ENCODE measurements at regions not wholly inside any gene's neighbourhood (a gene's known extent, or its start where the extent isn't known, plus 50 kb on each side); places are given as distances from the start of the nearest gene placed in this dataset.

DNA sequence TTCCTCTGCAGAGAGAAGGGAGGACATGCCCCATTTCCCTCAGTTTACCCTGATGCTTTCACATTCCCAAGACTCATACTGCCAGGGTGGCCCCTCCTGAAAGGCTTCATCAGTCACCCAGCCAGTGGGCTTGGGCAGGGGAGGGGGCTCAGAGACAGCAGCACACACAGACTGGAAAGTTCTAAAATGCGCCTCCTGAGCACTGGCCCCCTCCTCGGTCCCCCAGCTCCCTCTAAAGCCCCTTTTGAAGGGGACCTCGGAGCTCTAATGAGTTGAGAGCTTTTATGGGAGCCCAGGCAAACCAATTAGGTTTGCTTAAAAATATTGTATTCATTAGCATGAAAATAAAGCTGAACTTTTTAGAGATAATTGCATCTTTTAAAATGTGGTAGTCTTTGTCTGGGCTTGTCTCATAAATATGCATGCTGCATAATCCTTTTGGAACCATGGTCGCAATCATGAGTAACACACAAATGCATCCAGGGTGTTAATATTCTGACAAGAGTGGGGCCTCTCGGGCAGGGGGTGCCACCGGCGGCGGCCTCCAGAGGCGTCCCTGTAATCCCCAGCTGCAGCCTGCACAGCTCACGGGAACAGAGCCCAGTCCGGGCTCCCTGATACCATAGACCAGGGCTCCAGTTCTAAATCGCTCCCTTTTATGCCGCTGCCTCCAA lies 78.5 kb downstream of the RPLP1 start:
- DNase-seq (ENCODE audit: low read depth in 2 of 2), result no peak

DNA sequence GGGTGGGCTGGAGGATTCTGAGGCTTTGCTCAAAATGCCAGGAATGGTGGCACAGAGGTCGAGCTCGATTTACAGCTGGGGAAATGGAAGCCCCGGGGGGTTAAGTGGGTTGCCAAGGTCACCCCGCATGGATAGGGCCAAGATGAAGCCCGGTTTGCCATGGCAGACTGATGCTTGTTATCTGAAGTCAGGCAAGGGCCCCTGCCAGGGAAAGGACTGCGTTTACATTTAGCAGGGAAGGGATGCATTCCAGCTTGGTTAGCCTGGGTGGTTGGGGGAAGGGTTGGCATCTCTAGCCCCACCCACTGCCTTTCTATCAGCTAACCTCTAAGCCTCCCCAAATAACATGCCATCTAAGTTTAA lies 79.0 kb downstream of the RPLP1 start:
- DNase-seq (ENCODE audit: low read depth in 2 of 2), result no peak

DNA sequence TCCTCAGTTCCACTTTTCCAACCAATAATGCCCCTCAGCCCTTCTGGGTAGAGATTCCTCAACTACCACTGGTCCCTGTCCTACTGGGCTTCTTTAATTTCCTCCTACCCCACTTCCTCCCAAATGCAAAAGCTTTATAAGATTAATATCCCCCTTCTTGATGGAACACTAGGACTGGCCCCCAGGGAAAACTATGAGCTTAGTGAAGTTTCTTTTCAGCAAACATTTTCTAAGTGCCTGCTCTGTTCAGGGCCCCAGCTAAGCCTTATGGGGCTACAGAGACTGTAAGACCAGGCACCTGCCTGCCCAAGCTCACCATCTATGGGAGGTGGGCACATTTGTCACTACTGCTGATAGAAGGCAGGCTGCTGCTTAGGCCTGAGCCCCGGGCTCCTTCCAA lies 79.4 kb downstream of the RPLP1 start:
- no peak for DNase-seq (ENCODE audit: low read depth in 2 of 2)

DNA sequence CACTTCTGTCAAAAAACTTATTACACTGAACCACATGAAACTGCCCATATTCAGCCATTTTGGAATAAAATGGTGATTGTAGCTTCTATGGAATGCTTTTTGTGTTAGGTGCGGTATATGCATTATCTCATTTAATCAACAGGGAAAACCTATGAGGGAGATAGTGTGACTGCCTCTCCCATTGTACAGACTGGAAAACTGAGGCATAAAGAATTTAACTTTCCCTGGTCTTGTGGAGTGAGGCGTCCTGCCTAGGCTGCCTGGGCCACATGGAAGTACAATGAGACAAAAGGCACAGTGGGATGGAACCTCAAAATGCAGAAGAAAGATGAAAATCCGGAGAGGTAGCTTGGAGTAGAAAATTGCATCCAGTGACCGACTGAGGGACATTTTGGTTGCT lies 80.2 kb downstream of the RPLP1 start:
- DNase-seq (ENCODE audit: low read depth in 2 of 2), result no peak

DNA sequence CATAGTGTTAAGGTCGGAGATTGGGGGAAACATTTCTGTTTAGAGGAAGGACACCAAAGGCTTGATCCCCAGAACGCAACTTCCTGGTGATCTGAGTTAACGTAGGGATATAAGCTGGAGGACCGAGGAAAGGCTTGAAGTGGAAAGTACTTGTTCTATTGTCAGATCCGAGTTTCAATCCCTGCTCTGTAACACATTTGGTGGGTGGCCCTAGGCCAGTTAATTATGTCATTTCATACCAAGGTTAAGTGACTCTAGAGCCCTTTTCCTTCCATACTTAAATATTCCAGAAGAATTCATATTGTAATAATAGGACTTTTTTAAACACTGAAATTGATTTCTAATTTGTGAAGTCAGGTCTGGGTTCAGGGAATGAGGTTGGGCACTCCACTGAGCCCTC lies 80.9 kb downstream of the RPLP1 start:
- no peak for DNase-seq (ENCODE audit: low read depth in 2 of 2)

DNA sequence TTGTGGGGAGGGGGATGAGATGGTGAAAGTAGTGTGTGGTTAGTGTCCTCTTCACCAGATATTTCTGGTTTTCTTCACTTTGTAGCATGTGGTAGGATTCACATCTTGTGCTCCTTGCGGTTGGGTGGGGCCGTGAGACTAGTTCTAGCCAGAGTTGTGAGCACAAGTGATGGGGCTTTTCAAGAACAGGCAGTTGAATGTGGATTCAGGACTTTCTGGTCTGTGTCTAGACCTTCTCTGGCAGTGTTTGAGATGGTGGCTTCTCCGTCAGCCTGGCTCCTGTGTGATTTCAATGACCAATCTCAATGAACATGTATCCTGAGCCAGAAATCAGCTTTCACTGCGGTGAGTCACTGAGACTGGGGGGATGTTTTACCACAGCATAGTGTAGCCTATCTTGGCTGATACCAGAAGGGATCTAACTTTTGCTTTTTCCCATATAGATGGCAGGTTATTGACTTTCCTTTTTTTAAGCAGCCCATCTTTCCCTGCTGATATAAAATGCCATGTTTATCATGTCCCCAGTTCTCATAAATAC lies 82.6 kb downstream of the RPLP1 start:
- DNase-seq (ENCODE audit: low read depth in 2 of 2), result no peak

DNA sequence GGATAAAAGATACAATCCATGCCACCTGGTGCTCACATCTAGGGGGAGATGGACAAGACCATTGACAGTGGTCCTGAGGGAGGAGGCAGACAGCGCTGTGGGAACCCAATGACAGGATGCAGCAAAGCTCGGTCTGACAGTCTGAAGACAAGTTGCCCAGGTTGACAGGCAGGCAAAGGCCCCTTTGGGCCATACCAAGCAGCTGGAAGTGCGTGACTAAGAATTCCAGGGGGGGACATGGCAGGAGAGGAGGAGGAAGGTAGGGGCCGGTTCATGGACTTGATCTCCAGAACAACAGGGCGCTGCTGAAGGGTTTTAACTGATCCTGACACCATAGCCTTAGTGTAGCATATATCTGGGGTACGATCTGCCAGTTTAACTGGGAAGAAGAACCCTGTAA lies 83.4 kb downstream of the RPLP1 start:
- DNase-seq (ENCODE audit: low read depth in 2 of 2), result no peak

DNA sequence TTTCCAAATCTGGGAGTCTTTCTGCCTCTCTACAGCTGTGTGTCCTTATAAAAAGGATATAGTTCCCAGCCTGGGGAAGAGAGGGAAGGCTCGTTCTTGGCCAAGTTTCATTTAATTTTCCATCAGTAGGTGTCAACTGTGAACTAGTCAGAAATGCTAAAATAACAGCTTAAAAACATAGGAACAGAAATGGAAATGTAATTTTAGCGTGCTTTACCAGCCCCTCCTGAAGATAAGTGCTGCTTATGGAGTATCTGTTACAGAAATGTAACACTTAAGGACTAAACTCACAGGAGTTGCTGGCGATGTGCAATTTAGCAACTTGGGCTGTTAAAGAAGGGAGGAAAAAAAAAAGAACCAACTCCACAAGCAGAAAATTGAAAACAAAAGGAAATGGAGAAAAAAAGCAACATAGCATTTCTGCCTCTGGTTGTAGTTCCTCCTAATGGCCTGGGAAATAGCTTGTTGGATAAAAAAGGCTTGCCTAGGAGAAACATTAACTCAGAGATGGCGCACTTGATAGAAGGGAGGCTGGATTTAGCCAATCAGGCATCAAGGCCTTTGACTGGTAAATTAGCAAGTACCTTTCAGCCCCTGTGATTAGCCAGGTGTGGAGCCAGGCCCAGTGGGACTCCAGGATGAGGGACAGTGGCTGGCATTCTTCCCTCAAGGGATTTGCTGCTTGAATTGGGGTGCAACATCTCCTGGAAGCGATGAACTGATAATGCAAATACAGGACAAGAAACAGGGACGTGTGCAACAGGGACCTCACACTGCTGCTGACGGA lies 84.3 kb downstream of the RPLP1 start:
- DNase-seq (ENCODE audit: low read depth in 2 of 2), result no peak

DNA sequence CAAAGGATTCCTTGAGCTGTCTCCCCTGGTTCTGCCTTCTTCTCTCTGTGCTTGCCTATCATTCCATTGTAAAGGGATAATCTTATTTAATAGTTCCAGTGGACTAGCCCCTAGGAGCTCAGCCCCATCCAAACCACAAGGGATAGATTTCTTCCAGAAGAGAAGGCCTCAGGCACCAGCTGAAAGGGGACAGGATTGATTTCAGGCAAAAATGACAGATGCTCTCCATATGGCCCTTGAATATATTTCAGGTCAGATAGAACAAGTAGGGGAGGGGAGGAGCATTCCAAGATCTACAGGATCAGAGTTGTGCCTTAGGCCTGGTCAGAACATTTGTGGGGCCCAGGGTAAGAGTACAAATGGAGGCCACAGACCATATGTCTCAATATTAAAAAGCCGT lies 85.3 kb downstream of the RPLP1 start:
- no peak for DNase-seq (ENCODE audit: low read depth in 2 of 2)

DNA sequence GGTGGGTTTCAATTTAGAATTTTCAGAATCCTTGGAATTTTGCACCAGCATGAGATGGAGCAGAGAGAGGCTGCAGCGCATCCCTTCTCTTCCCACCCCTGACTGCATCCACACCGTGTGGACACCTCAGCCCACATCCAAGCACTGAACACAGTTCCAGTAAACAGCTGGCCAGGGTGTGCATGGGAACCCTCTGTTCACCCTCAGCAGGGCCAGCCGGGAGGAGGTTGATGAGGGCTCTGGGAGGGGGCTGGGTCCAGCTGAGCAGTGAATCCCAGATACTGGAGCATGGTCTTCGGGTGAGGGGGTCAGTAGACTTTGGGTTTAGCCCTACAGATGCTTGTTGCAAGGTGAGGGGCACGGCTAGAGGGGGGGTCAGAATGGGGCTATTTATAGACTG lies 85.8 kb downstream of the RPLP1 start:
- DNase-seq (ENCODE audit: low read depth in 2 of 2), result no peak

DNA sequence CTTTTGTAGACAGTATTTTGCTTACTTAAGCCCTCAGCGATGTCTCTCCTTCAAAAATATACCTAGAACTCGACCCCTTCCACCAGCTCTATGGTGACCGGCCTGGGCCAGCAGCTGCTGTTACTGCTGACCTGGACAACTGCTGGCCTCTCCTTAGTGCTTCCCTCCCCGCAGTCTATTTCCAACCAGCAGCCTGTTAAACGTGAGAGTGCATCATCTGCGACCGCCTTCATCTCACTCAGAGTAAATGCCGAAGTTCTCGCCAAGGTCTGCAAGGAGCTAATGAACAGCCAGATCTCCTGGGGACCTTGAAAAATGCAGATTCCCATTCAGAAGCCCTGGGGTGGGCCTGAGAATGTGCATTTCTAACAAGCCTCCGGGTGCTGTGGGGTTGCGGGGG lies 86.7 kb downstream of the RPLP1 start:
- DNase-seq (ENCODE audit: low read depth in 2 of 2), result no peak

DNA sequence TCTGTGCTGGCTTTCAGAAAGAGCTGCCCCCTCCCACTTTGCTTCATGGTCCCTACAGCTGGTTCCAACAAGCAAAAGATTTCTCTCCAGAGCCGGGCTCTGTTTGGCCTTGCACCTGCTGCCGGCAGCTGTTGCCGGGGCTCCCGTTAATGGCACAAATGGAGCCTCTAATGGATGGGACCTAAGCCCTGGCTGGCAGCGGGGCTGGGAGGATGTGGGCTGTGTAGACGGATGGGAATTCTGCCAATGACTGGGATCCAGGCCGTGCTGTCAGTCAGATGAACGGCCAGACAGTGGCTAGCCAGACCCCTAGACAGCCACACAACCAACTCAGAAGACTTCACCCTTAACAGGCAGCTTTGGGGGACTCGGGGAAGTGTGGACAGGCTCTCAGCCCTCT lies 88.0 kb downstream of the RPLP1 start:
- DNase-seq (ENCODE audit: low read depth in 2 of 2), result no peak

DNA sequence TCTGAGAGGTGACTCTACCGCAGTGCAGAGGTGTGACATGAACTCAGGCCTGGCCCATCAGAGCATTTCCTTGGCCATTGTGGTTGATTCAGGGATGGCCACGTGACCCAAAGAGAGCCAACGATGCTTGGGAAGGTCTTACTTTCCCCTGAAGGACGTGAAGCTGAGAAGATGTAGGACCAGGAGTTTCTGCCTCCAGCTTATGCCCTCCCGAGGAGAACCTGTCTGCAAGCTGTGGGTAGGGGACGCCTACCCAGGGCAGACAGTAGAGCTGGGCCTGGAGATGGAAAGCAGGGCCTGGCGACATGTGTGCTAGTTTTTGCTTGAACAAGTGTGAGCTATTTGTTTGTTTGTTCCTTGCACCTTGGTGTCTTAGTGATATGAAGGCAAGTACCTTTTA lies 89.4 kb downstream of the RPLP1 start:
- DNase-seq (ENCODE audit: low read depth in 2 of 2), result no peak

DNA sequence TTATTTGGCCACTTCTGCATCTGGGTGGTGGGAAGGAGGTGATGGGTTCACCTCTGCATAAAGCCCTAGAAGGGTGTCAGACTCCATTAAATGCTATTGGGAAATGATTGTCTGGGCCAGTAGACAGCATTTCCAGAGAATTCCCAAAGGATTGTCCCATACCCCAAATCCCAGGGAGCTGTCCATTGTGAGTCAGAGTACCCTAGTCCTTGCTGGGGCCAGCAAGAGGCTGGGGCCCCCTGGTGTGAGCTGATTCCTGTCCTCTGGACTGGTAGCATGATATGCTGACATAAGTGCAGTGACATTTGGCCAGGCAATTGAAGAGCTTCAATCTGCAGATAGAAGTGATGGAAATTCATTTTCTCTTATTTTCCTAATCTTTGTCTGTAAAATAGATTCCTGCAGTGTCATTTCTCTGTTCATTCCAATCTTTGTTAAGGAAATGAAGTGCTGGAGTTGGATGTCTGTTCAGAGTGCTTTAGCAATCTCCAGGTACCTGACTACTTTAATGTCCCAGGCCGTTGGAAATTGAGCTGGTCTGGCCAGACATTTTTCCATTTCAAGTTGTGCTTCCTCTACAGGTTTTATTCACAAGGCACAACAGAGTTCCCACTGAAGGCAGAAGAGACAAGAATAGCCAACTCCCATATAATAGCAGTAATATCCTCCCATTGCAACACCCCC lies 91.2 kb downstream of the RPLP1 start:
- no peak for DNase-seq (ENCODE audit: low read depth in 2 of 2)

DNA sequence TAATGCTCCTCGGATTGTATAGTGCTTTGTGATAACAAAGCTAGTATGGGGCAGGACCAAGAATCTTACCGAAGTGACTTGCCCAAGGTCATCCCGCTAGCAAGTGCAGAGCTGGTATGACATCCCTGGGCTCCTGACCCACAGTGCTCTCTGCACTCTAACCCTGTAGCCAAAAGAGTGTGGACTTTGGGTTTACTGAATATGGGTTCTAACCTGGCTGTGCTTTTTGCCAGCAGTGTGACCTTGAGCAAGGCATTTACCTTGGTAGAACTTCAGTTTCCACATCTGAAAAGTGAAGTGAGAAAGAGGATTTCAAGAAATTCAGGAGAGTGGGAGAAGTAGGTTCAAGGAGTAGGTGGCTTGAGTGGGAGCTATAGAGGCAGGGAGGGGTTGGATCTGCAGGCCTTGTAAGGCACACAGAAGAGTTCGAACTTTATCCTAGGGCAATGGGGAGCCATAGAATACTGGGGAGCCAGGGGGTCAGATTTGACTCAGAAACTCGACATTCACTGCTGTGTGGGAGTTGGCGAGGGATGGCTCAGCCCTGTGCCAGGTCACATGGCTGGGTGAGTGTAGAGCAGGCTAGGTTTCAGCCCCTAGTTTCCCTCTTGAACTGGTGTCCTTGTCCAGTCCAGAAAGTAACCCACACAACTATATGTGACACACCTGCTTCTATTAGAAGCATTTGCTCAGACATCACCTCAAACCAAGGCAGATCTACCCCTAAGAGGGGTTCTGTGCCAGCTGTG lies 91.9 kb downstream of the RPLP1 start:
- DNase-seq (ENCODE audit: low read depth in 2 of 2), result no peak

DNA sequence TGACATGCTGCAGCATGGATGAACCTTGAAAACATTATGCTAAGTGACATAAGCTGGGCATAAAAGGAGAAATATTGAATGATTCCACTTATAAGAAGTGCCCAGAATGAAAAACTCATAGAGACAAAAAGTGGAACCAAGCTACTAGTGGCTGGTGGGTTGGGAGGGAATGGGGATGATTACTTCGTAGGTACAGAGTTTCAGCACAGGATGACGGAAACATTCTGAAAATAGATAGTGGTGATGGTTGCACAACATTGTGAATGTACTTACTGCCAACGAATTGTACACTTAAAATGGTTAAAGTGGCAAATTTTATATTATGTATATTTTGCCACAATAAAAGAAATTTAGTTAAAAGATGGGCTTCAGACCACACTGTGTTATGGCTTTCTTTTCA lies 93.6 kb downstream of the RPLP1 start:
- no peak for DNase-seq (ENCODE audit: low read depth in 2 of 2)

DNA sequence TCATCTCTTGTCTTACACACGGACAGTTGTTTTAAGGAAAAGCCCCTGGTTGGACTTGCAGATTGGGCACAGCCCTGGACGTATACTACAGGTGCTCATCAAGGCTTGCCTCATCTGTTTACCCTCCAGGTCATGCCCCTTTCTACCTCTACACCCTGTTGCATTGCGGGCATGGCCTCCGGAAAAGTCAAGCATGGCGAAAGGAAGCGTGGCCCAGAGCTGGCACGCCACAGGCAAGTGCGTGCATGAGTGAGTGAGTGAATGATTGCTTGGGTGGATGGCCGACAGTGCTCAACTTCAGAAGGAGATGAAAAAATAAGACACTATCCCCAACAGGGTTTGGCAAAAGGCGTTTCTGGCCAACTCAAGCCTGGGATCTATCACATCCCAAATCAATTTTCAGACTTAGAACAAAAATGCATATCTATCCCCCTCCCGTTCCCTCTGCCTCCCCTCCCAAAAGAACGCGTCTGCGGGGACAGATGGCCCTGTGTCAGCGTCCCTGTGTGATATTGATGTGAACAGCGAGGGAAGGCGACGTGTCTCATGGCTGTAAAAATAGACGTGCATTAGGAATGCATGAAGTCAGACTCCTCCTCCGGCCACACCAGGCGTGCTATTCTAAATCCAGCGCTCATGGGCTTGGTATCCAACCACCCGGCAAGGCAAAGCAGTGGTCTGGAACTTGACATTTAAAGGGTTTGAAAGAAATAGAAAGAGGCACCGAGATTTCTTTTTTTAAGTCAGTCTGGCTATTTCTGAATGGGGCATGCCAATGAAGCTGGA lies 96.0 kb downstream of the RPLP1 start:
- DNase-seq (ENCODE audit: low read depth in 2 of 2), result no peak

DNA sequence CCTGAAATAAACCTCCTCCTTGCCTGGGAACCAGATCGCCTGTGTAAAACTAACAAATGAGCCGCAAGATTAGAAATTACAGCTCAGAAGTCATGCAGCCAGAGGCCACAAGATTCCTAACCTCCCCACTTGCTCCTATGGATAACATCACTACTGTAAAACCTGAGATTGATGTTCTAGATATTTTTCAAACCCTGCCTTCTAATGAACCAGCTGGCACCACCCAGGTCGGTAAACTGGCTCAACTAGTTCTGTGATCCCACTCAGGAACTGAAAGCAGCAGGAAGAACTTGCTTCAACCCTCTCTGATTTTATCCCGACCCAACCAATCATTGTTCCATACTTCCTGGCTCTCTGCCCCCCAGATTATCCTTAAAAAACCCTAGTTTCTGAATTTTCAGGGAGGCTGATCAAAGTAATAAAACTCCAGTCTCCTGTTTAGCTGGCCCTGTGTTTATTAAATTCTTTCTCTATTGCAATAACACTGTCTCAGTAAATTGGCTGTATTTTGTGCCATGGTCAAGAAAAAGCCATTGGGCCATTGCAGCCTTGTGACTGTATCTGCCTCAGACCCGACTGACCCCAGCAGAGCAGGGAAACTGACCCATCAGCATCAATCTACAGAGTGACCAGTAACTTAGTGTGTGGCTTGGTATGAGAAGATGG lies 98.9 kb downstream of the RPLP1 start:
- no peak for DNase-seq (ENCODE audit: low read depth in 2 of 2)

DNA sequence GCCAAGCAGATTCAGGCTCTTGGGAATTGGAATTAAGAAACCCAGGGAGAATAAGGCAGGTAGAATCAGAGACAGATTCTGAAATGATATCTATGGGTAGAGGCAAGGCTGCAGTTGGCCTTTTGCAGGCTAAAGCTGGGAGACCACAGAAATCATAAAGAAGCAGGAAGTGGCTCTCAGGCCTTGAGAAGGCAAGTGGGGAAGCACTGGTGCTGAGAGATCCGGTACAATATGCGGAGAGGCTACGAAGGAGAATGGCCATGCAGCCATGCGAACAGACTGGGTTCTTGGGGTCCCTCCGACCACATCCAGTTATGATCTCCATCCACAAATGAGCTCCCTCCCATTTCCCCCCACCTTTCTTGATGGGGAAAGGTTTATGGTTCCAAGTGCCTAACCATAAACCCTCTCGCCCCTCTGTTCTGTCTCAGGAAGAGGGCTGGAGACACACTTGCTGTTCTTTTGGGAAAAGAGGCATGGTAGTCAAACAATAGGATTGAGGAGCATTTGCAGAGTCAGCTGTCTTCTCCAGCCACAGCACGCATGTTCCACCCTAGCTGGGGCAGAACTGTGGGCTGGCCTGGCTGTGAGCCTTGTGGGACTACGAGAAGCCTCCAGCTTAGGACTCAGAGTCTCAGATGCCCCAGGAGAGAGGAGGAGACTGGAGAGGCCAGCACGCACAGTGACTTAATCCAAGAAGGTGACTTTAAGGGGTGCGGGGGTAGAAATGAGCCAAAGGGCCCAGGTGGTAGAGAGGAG lies 99.6 kb downstream of the RPLP1 start:
- DNase-seq (ENCODE audit: low read depth in 2 of 2), result no peak

DNA sequence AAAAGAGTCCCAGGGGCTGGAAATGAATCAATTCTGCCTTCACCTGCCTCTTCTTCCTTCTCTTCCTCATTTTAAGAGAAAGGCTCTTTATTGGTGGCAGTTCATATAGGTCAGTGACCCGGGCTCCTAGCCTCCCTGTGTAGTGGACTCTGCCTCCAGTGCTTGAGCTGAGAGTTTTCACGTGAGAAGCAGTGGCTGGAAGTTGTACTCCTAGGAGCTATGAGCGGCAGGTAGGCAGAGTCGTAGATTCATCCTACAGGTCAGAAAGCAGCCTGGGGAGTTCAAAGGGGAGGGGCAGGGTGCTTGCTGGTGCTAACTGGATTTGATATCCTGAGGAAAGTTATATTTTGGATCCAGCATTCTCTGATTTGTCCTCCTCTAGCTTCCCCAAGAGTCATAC lies 101.1 kb downstream of the RPLP1 start:
- DNase-seq (ENCODE audit: low read depth in 2 of 2), result no peak

All from stimulated activated CD8-positive, alpha-beta memory T cell treated with anti-CD3 and anti-CD28 coated beads, Interleukin-2, amount 100 ng/mL, for 48 hours (primary cell).